AG08396 (cell line): ENCODE measurements at regions not wholly inside any gene's neighbourhood (a gene's known extent, or its start where the extent isn't known, plus 50 kb on each side); places are given as distances from the start of the nearest gene placed in this dataset.
A peak's percentile ranks its signal among the peaks of the same experiment; 100 is the strongest.
"Not testable (repeated sequence)": the region's sequence is repeated elsewhere in the genome, so short reads cannot be mapped to it uniquely, and the experiment has no call there.

ENCODE experiments used
- DNase-seq: peaks from one replicate; pipeline ENCODE4 v3.0.0; 2012; ENCODE audit warnings: low spot score, mixed read lengths

DNA sequence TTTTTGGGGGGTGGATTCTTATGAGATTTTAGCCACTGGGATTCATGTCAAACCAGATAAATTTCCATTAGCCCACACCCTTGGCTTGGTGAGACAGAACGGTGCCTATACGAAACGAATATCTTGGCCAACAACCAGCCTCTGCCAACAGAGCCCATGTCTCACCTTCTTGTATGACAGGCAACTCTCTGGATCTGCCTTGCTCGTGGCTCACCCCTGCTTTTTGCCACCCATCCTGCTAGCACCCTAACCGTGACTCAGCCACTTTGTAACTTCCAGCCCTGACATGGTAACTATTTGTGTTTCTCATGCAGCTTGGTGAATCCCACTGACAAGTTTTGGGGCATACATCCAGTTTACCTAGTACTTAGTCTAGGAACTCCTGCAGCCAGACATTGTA lies 457.0 kb downstream of the SPATA31D1 start:
- DNase-seq = no peak

DNA sequence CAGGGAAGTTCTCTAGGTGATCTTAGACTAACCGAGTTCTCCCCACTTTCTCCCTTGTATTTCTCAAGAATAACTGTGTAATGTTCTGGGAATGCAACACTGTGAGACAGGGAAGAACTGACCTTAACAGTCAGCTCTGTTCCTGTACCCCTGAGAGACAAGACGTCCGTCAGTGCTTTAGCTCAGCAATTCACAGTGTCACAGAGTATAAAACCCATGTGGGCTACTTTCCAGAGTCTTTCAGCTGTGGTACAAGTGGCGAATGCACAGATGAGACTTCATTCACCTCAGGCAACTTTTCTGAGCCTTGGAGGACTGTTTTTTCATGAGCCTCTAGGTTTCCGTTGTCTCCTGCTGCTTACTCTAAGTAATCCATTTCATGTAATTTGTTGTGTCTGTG lies 458.8 kb downstream of the SPATA31D1 start:
- DNase-seq = no peak

DNA sequence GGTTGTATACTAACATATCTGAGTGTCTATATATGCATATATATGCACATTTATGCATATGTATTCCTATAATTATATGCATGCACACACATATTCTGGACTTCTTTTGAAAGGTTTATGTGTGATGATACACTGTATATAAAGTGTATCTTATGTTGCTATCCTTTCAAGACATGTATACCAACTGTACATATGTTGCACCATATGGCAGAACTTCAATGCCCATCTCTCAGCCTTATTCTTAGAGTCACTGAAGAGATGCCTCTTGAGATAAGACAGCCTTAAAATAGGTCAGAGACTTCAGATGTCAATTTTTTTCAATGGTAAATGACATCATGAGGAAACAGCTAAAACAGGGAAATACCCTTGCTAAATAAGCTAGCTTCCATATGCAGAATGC lies 461.4 kb downstream of the SPATA31D1 start:
- no peak for DNase-seq

DNA sequence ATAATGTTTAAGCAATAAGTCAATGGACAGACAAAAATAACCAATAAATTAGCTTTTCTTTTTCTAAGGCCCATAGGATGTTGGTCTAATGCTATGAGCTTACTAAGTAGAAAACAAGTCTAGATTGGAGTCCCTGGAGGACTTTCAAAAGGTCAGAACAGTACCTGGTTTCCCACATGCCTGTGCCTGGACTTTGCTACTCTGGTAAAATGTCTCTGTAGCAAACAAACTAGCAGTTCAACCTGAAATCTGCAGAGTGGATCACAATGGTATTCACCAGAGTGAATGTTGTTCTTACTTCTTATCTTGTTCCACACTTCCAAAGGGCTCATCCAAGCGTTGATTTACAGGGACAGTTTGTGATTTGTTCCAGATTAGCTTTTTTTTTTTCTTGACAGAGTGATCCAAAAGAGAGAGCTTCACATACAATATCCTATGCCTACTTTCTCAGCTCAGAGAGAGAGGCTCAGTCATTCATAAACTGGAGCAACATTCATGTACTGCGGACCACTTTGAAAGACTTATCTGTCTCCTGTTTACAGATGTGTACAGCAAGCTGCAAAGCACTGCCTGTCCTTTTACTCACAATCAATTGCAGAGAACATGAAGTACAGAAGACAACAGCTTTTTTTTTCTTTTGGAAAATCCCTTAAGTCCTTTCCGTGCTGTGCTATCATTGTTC lies 466.1 kb downstream of the SPATA31D1 start:
- no peak for DNase-seq

DNA sequence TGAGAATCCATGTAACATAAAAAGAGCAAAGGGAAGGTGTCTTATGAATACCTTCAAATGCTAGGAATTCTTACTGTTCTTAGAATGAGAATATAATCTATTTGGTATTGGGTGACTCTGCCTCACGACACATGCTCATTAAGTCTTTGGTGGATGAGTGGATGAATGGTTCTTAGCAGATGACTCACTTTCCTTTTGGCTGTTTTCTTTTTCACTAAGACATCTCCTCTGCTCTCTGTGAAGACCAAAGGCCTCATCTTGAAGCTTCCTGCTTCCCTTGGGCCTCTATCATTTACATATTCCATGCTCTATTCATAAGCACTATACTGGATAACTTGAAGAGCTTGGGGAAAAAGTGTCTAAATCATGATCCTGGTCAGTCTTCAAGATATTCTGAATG lies 468.1 kb downstream of the SPATA31D1 start:
- DNase-seq = peak; percentile 15

DNA sequence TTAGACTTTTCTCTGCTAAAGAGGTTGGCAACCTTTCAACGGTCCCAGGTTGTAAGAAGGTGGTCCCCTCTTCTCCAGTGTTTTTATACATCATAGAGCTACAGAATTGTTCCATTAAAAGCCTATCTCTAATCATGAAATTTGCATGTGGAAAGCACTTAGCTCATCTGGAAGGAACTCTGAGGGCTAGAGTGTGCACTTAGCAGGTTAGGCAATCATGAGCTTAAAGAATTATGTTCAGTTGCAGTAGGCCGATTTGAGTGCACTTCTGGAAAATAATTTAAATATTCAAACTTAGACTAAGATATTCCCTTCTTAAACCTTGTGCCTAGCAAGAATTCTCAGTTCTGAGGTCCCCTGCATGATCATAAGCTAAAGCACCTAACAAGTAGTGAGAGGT lies 468.7 kb downstream of the SPATA31D1 start:
- no peak for DNase-seq

DNA sequence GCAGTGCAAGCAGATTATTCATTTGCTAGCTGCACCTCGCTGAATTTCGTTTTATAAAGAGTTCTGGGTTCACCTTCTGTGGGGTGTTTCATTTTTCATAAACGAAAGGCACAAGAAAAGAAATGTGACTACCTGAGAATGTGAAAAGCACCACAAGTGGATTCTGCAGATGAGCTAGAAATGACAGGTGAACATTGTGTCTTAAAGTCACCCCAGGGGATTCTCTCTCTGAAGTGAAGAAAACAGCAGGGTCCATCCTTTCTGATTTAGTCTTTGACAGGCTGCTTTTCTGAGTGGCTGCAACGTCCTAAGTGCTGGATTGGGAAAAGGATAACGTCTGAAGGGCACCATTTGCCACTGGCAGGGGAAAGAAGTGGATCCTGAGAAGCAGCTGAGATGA lies 469.3 kb downstream of the SPATA31D1 start:
- no peak for DNase-seq

DNA sequence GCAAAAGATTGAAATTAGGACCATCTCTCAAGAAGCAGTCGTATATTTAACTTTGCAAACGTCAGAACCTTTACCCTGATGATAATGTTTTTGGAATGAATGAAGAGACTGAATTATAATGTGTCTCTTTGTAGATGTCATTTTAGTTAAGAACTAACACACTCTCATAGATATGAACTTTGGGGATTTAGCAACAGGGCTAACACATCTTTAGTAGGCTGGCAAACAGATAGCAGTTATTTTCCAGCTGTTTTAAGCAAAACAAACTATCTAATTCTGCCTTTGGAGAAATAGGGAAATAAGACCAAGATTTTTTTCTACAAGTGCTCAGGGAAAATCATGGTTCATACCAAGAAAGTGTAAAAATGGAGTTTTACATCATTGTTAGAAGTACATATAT lies 469.7 kb downstream of the SPATA31D1 start:
- no peak for DNase-seq

DNA sequence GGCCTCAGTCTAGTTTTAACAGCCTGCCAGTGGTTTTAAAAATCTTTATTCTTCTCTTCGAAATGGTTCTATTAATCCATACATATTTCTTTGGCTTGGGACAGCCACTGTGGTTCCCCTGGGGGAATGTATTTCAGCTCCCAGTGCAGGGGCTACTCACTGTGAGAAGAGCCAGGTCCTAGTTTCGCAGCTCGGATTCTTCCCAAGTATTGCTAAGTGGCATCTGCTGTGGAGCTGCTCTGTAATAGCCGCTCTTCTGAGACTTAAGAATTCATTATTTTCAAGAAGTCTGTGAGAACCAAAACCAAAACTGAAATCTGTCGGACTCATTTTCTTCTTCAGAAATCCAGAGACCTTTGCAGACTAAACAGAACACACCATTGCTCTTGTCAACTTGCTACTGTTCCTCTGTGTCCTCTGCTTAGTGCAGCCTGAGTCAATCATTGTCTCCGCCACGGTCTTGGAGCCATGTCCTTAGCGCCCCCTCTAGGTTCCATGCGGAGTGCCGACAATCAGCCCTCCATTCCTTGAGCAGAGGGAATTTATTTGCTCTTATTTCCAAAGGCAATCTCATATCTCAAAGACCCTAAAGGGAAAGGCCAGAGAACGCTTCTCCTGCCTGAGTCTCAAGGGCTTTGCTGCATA lies 478.2 kb downstream of the SPATA31D1 start:
- DNase-seq = peak; percentile 47

DNA sequence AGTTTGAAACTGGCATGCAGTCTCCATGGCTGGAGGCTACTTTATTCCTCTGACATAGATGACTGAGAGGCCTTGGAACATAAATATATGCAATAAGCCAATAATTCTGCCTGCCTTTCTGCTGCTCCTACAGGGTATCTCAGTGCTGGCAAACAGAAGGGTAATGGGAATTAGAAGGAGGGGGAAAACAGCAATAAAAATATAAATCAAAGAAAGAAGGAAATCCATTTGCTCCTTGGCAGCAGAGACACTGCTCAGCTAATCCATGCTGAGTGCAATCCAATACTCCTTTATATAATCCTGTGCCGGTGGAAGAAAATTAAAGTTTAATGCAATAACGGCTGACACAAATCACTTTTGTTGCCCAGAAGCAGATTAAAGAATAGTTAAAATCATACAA lies 478.9 kb downstream of the SPATA31D1 start:
- DNase-seq = no peak

DNA sequence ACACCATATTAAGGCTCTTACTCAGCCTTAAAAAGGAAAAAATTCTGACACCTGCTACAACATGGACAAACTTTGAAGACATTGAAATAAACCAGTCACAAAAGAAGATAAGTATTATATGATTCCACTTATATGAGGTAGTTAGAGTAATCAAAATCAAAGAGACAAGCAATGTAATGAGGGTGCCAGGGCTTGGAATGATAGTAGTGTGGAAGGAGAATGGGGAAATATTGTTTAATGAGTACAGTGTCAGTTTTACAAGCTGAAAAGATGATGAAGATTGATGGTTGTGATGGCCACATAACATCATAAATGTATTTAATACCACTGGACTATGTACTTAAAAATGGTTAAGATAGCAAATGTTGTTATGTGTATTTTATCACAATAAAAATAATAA lies 485.7 kb downstream of the SPATA31D1 start:
- DNase-seq = no peak

DNA sequence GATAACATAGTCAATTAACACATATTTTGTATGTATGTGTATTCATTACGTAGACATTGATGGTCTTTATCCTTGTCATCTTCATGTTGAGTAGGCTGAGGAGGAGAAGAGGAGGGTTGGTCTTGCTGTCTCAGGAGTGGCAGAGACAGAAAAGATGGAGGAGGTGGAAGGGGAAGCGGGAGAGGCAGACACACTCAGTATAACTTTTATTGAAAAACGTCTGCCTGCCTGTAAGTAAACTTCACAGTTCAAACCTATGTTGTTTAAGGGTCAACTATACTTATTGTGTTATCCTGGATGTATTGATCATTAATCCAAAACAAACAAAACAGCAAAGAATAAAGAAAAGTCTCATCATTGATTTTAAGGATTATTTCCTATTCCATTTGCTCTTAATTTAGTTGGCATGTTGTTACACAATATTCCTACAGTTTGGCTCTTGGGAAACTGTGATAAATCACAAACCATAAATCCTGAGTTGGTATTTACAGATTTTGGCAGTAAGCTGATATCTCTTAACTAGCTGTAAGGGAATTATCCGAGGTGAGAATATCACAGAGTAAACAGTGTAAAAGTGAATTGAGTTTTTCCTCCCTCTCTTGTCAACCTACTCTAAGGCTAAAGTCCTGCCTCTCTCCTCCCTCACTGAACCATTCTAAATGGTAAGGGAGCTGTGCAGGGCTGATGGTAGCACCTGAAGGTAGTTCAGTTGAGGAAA lies 487.2 kb downstream of the SPATA31D1 start:
- no peak for DNase-seq

DNA sequence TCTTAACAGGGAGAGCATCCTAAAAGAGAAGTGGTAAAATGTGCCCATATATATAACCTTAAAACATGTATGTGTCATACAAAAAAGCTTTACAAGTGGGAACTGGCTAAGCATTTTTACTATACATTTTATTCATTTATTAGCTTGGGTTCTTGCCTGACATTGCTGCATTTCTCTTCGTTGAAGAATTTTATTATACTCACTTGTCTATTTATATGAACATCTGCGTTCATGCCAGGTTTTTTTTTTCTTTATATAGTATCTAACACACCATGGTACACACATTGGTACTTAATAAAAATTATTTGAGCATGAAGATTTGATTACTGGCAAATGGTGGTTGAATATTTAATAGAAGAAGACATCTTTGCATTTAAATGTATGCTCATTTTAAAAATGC lies 492.3 kb downstream of the SPATA31D1 start:
- DNase-seq = no peak

DNA sequence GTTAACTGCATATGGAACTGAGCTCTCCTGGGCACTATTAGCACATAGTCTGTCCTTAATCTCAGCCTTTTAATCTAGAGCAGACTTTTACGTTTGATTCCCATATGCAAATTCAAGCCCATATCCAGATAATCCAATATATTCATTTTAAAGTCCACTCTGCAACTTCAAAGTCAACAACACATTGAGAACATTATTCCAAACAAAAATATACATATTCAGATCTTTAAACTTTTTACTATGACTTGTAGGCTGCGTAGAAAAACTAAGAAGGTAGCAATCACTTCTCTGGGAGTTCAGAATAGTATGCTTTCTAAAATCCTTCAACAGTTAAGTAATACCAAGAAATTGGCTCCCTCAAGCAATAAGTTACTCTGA lies 499.4 kb downstream of the SPATA31D1 start:
- no peak for DNase-seq

DNA sequence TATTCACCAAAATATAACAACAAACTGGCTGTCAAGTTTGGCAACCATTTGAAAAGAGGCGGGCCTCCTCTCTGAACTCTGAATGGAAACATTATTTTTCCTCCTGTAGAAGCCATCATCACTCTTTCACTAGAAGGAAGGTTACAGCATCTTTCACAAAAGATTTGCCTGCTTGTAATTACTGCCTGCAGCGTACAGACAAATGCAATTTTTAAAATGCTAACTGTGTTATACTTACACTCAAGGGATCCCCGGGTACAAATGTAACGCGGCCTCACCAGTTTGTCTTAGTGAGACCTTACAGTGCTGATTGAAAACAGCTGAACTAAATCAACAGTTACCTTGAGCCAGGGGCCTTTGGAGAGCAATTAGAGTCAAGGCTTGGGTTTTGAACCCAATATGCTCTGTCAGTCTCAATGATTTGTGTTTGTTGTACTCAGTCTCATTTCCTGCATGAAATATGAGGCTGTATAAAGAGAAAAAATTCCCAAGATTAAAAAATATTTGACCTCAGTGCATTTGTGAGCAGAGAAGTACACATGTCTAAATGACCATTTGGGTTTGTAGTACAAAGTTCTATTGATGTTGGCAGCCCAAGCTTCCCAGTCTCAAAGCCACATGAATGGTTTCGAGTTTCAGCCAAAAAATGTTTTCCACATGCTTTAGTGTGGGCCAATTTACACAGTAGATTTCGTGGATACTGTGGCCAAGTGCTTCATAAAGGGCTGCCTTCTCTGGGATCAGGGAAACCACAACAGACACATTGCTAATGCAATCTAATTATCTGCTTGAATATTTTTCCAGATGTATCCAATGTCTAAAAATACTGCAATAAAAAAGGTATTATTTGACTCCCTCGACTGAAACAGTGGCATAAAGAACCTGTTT lies 500.0 kb downstream of the SPATA31D1 start:
- DNase-seq = peak; percentile 30

DNA sequence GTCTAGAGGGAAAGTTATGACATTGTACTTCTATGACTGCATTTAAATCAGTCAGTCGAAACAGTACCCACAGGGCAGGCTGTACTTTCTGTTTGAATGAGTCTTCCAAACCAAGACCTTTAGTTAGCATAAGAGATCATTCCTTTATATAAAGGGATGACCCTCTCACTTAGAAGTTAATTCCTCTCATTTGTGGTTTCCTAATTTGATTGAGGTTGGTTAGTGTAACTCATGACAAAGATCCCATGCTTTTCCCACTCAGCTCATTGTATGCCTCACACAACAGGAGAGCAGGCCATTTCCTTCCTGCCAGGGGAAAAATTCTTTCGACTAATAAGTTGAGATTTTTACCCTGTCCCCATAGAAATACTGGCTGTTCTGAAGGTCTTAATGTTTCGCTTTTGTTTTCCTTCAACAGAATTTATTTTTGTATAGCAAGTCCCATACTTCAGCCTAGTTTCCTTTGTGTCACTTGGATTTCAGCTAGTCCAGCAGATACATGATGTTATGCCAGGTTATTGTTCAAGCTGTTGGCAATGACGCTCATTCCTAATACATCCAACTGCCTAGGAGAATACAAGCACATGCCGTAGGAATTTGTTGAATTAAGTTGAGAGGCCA lies 500.7 kb downstream of the SPATA31D1 start:
- DNase-seq = no peak

DNA sequence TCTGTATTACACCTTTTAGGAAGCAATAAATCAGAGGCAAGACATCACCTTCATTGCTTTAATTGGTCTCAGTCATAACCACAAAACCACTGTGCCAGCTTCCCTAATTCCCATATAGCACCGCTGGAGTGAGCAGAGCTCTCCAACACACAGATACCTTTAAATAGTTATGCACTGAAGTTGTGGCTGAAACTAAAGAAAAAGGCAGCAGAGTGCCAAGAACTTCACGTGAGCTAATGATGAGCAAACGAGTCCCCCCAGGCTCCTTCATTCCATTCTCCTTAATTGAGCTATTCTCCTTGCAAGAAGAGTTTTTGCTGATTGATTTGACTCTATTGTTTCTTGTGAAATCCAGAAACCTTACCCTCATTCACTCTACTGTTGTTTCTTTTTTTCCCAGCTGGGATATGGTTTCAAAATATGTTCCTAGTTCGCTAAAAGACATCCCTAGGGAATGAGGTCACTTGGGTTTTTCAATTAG lies 501.5 kb downstream of the SPATA31D1 start:
- DNase-seq = peak; percentile 12

DNA sequence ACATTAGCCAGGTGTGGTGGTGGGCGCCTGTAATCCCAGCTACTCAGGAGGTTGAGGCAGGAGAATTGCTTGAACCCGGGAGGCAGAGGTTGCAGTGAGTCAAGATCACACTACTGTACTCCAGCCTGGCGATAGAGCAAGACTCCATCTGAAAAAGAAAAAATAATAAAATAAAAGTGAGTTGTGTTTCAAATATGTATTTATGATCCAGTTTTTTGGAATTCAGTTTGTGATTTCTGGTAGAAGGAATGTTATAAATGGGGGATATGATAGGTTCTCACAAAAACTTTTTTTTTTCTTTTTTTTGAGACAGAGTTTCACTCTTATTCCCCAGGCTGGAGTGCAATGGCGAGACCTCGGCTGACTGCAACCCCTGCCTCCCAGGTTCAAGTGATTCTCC lies 502.2 kb downstream of the SPATA31D1 start:
- not testable (repeated sequence) for DNase-seq

DNA sequence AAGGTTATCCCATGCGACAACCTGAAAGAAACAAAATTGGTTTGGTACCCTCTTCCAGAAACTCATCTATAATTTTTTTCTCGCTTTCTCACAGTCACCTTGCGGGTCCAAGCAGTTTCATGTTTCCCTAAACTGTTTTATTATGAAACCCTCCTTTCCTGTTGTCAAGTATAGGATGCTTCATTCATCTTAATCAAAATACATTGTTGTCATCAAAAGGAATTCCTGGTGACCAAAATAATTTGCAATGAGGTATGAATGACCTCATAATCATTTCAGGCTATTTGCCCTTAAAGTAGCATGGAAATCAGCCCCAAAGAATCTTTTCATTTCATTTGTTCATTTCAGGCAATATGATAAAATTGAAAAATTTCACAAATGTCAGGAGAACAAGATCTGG lies 503.0 kb downstream of the SPATA31D1 start:
- DNase-seq = no peak

DNA sequence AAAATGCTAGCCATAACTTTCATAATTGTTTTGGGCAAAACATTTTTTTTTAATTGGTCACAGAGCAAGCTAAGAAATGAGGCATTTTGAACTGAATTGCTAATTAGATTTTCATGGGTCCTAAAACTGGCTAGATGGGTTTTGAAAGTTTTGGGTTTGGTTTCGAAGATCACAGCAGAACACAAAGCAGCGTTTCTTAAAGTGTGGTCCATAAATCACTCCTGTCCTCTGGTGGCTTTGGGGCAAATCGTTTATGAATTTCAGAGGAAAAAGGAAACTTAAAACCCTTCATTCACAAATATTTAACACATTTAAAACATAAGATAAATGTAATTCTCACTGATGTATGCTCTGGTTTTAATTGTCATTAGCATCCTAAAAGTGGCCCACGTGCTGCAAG lies 503.7 kb downstream of the SPATA31D1 start:
- no peak for DNase-seq

DNA sequence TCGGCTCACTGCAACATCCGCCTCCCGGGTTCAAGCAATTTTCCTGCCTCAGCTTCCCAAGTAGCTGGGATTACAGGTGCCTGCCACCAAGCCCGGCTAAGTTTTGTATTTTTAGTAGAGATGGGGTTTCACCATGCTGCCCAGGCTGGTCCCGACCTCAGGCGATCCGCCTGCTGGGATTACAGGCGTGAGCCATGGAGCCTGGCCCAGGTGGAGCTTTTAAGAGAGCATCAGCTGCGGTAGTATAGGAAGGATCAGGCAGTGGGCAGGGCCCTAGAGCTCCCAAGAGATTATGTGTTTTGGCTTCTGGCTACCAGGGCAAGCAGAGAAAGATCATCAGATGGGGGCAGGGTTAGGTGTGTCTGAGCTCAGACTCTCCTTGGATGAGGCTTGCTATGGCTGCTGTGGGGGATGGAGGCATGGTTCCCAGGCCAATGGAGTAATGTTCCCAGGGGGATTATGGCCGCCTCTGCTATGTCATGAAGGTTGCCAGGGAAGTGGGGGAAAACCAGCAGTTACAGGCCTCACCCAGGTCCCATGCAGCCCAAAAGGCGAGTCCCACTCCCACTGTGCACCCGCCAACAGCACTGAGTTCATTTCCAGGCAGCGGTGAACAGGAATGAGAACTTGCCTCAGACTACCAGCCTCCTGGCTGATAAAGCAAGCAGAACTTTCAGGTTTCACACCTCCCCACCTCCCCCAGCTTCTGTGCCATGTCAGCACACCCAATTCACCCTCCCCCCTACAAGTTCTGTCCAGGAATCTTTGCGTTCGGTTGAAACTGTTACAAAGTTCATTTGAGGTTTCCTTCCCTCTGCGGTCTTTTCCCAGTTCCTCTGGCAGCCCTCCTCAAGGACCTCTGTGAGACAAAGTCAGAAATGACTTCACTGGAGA lies 507.6 kb downstream of the SPATA31D1 start:
- no peak for DNase-seq
